HEK293T (cell line): ENCODE measurements at regions not wholly inside any gene's neighbourhood (a gene's known extent, or its start where the extent isn't known, plus 50 kb on each side); places are given as distances from the start of the nearest gene placed in this dataset.
"Not testable (repeated sequence)": the region's sequence is repeated elsewhere in the genome, so short reads cannot be mapped to it uniquely, and the experiment has no call there.

Source experiments
- CTCF ChIA-PET: fragments of 350-600 bp; formaldehyde crosslinking; extraction: SDS; loops from one replicate; lab custom pipeline; 2021; ENCODE audit warnings: antibody characterized with exemption, inconsistent platforms; lab: Yijun Ruan, JAX
- POLR2A ChIA-PET: fragments of 350-600 bp; formaldehyde crosslinking; extraction: SDS; loops from one replicate; lab custom pipeline; 2020; ENCODE audit warnings: antibody characterized with exemption, inconsistent platforms; lab: Yijun Ruan, JAX
- DNase-seq: peaks from one replicate; pipeline ENCODE4 v3.0.0; 2012; ENCODE audit warnings: mixed read lengths; ENCODE audit errors: extremely low spot score
- ARNT ChIP-seq: fragments of 450-650 bp; IDR thresholded peaks from 2 replicates; pipeline ENCODE4 v1.6.1; 2017; ENCODE audit warnings: mild to moderate bottlenecking
- BHLHE40 ChIP-seq: fragments of 450-650 bp; IDR thresholded peaks from 2 replicates; pipeline ENCODE4 v1.6.1; 2016; ENCODE audit warnings: mild to moderate bottlenecking, moderate library complexity, borderline replicate concordance
- CTBP1 ChIP-seq: fragments of 450-650 bp; IDR thresholded peaks from 2 replicates; pipeline ENCODE4 v1.6.1; 2016; ENCODE audit warnings: borderline replicate concordance
- ELF4 ChIP-seq: fragments of 450-650 bp; IDR thresholded peaks from 2 replicates; pipeline ENCODE4 v1.6.1; 2017; ENCODE audit warnings: antibody characterized with exemption
- FOXA1 ChIP-seq: fragments of 450-650 bp; IDR thresholded peaks from 2 replicates; pipeline ENCODE4 v1.6.1; 2016; ENCODE audit warnings: mild to moderate bottlenecking
- FOXK2 ChIP-seq: fragments of 450-650 bp; IDR thresholded peaks from 2 replicates; pipeline ENCODE4 v1.6.1; 2016; ENCODE audit warnings: mild to moderate bottlenecking
- FOXM1 ChIP-seq: fragments of 450-650 bp; IDR thresholded peaks from 2 replicates; pipeline ENCODE4 v1.6.1; 2017; ENCODE audit warnings: mild to moderate bottlenecking, borderline replicate concordance
- HDGF ChIP-seq: fragments of 450-650 bp; IDR thresholded peaks from 2 replicates; pipeline ENCODE4 v1.6.1; 2017; ENCODE audit warnings: antibody characterized with exemption, borderline replicate concordance
- L3MBTL2 ChIP-seq: fragments of 450-650 bp; conservative IDR thresholded peaks from 2 replicates; pipeline ENCODE4 v1.6.1; 2016; ENCODE audit warnings: mild to moderate bottlenecking
- LEF1 ChIP-seq: fragments of 450-650 bp; IDR thresholded peaks from 2 replicates; pipeline ENCODE4 v1.6.1; 2017; ENCODE audit warnings: mild to moderate bottlenecking, borderline replicate concordance
- NFRKB ChIP-seq: fragments of 450-650 bp; IDR thresholded peaks from 2 replicates; pipeline ENCODE4 v1.6.1; 2016; ENCODE audit warnings: mild to moderate bottlenecking, moderate library complexity
- SP1 ChIP-seq: fragments of 450-650 bp; IDR thresholded peaks from 2 replicates; pipeline ENCODE4 v1.6.1; 2017
- SUZ12 ChIP-seq: fragments of 450-650 bp; IDR thresholded peaks from 2 replicates; pipeline ENCODE4 v1.6.1; 2016; ENCODE audit warnings: mild to moderate bottlenecking
- TF ChIP-seq, protein P1 (sequence below): fragments of 450-650 bp; IDR thresholded peaks from 2 replicates; pipeline ENCODE4 v1.6.1; 2016

DNA sequence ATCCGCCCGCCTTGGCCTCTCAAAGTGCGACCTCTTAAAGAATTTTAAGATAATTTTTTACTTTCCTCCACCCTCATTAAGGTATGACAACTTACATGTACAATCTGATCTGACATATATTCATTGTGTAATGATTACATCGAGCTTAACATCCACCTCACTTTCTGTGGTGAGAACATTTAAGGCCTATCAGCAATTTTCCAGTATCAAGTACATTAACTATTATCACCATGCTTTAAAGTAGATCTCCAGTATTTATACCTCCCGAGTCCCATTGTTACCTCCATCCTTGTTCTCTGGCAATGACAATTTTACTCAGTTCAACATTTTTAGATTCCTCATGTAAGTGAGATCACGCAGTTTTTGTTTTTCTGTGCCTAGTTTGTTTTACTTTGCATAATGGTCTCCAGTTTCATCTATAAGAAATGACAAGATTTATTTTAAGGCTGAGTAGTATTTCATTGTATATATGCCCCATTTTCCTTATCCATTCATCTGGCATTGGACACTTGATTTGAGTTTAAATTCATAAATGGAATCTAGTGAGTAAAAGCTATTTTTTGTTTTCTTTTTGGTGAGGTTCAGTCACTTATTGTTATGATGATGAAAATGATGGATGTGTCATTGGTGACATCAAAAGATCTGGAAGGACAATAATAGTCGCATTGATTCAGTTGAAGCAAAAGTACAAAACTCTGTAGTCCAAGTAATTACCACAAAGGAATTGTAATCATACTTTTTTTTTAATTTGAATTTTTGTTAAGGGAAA lies 87.0 kb downstream of the OR2B2 start:
- no peak for DNase-seq
- TF ChIP-seq, protein P1, sequence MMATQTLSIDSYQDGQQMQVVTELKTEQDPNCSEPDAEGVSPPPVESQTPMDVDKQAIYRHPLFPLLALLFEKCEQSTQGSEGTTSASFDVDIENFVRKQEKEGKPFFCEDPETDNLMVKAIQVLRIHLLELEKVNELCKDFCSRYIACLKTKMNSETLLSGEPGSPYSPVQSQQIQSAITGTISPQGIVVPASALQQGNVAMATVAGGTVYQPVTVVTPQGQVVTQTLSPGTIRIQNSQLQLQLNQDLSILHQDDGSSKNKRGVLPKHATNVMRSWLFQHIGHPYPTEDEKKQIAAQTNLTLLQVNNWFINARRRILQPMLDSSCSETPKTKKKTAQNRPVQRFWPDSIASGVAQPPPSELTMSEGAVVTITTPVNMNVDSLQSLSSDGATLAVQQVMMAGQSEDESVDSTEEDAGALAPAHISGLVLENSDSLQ: peak; percentile 35
- TF ChIP-seq FOXM1: no peak
- POLR2A ChIA-PET: interaction anchor here (0.7 to 8.2 kb wide), 18 partner anchors 11 to 1793 kb away, joined by 3 to 244 read pairs (median 6); a partner anchor contains a TSS
- CTCF ChIA-PET: interaction anchor here (1.3 kb wide), 1 partner anchor 9 kb away, joined by 4 read pairs; no protein-coding TSS in a partner anchor

DNA sequence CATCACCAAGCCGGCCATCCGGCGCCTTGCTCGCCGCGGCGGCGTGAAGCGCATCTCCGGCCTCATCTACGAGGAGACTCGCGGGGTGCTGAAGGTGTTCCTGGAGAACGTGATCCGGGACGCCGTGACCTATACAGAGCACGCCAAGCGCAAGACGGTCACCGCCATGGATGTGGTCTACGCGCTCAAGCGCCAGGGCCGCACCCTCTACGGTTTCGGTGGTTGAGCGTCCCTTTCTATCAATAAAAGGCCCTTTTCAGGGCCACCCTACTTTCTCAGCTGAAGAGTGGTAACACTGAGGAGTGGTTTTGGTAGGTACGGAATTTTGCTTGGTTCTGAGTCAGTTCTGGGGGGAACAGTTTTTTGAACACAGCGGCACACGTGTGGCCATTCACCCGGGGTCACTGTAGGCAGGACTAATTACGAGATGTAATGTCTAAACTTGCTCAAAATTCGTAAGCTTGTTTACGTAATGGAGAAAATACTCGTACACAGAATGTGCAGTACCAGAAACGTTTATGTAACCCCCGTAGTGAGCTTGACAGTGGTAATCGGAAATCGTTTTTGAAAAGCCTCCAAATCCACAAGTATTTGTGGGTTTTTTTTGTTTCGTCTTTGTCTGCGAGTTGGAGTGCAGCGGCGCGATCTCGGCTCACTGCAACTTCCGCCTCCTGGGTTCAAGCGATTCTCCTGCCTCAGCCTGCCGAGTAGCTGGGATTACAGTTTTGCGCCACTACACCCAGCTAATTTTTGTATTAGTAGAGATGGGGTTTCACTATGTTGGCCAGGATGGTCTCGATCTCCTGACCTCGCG lies 87.8 kb downstream of the OR2B2 start:
- POLR2A ChIA-PET: interaction anchor here (0.7 to 8.2 kb wide), 19 partner anchors 10 to 1792 kb away, joined by 3 to 244 read pairs (median 6); a partner anchor contains a TSS
- CTCF ChIA-PET: interaction anchor here (1.3 kb wide), 1 partner anchor 10 kb away, joined by 4 read pairs; no protein-coding TSS in a partner anchor
- TF ChIP-seq L3MBTL2: peak; percentile 47
- TF ChIP-seq ELF4: peak; percentile 40
- DNase-seq: not testable (repeated sequence)

DNA sequence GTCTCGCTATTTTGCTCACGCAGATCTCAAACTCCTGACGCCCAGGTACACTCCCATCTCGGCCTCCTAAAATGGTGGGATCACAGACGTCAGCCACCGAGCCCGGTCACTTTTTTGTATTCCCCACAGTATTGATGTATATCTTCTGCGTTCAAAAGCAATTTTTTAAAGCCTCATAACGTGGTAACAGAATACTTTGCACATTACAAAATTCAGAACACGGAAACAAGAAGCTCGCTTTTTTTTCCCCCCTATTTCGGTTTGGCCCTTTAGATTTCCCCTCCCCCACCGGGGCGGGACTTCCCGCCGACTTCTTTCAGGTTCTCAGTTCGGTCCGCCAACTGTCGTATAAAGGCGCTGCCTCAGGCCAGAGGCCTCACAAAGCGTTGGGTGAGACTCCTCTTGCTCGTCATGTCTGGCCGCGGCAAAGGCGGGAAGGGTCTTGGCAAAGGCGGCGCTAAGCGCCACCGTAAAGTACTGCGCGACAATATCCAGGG lies 88.4 kb downstream of the OR2B2 start:
- DNase-seq, CTCF ChIA-PET: not testable (repeated sequence)
- POLR2A ChIA-PET: interaction anchor here (1.1 to 8.2 kb wide), 11 partner anchors 12 to 1792 kb away, joined by 3 to 244 read pairs (median 13); a partner anchor contains a TSS

DNA sequence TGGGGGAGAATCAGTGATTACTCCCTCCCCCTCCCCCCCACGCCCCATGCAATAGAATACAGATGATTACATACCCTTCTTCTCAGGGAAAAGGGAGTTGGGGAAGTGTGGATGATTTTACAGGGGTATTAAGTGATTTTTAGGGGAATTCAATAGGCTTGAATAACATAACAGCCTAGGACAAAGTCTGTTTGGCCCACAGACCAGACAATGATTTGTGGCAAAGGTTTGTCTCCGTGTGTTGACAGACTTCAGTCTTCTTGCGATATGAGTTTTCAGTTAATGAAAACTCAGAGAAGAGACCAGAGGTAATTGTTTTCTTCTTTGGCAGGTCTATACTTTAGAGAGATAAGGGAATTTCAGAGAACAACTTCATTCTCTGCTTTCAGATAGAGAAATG lies 95.3 kb downstream of the OR2B2 start:
- TF ChIP-seq L3MBTL2 (no peak), ARNT (no peak)
- DNase-seq: no peak
- POLR2A ChIA-PET: interaction anchor here (0.8 to 3.2 kb wide), 3 partner anchors 20 to 77 kb away, joined by 4 to 15 read pairs (median 4); a partner anchor contains a TSS
- CTCF ChIA-PET: no interaction called here

DNA sequence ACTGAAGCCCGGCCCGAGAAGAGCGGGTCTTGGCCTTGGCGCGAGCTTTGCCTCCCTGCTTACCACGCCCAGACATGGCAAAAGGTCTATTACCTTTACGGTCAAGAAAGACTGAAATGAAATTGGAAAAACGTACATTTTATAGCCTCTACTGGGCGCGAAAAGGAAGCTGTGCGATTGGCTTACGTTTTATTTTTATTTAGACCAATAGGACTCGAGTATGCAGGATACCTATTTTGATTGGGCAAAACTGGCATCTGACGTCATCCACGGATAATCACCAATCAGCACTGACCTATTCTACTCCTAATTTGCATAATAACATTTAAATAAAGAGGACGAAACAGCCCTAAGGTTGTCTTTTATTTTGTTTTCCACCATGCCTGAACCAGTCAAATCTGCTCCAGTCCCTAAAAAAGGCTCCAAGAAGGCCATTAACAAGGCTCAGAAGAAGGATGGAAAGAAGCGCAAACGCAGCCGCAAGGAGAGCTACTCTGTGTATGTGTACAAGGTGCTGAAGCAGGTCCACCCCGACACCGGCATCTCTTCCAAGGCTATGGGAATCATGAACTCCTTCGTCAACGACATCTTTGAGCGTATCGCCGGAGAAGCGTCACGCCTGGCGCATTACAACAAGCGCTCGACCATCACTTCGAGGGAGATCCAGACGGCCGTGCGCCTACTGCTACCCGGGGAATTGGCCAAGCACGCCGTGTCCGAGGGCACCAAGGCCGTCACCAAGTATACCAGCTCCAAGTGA lies 97.4 kb downstream of the OR2B2 start:
- ChIA-PET CTCF (no interaction called here), POLR2A (interaction anchor here (0.7 to 9.4 kb wide), 3 partner anchors 8 to 80 kb away, joined by 3 to 323 read pairs (median 4); a partner anchor contains a TSS)

DNA sequence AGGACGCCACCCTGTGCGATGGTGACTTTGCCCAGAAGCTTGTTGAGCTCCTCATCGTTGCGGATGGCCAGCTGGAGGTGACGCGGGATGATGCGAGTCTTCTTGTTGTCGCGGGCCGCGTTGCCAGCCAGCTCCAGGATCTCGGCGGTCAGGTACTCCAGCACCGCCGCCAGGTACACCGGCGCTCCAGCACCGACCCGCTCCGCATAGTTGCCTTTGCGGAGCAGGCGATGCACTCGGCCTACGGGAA lies 97.9 kb downstream of the OR2B2 start:
- CTCF ChIA-PET, DNase-seq: not testable (repeated sequence)
- POLR2A ChIA-PET: interaction anchor here (0.7 to 9.4 kb wide), 4 partner anchors 8 to 81 kb away, joined by 3 to 323 read pairs (median 4); a partner anchor contains a TSS

More for the DNA sequence above, 97.4 kb downstream of the OR2B2 start:
- no peak for DNase-seq
- TF ChIP-seq ARNT (no peak), LEF1 (no peak), CTBP1 (no peak), FOXA1 (no peak), FOXM1 (no peak), SUZ12 (no peak), BHLHE40 (no peak), L3MBTL2 (no peak), SP1 (no peak), FOXK2 (no peak)
- TF ChIP-seq, protein P1: no peak

DNA sequence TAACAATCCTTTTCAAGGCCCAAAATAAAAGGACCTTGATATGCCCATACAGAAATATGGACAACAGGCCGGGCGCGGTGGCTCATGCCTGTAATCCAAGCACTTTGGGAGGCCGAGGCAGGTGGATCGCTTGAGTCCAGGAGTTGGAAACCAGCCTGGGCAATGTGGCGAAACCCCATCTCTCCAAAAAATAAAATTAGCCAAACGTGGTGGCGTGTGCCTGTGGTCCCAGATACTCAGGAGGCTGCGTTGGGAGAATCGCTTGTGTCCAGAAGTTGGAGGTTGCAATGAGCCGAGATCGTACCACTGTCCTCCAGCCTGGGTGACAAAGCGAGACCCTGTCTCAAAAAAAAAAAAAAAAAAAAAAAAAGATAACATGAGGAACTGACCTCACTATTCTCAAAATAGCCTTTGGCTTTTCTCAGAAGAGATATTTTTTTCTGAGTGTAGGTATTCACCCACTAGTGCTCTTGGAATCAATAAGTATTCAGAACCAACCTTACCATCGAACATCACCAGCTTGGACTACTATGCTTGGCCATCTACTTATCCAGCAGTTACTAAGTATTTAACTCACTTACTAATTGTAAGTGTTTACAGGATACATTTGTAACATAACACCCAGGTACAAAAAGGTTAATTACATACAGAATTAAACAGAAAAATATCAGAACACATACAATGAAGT lies 99.2 kb downstream of the OR2B2 start:
- DNase-seq: no peak
- TF ChIP-seq FOXA1: no peak
- no peak for TF ChIP-seq HDGF
- TF ChIP-seq SP1: no peak
- TF ChIP-seq LEF1: no peak
- no peak for TF ChIP-seq CTBP1
- no peak for TF ChIP-seq NFRKB
- TF ChIP-seq FOXK2: no peak
- ChIA-PET CTCF (no interaction called here), POLR2A (interaction anchor here (0.6 to 9.4 kb wide), 4 partner anchors 10 to 82 kb away, joined by 3 to 323 read pairs (median 76); a partner anchor contains a TSS)
